GM23248 (cell line): ENCODE measurements at regions not wholly inside any gene's neighbourhood (a gene's known extent, or its start where the extent isn't known, plus 50 kb on each side); places are given as distances from the start of the nearest gene placed in this dataset.

Experiments
- EZH2 ChIP-seq: fragments of 200-600 bp; sonication (generic); IDR thresholded peaks from 2 replicates; pipeline ENCODE4 v1.6.1; 2018; ENCODE audit warnings: antibody characterized with exemption, mild to moderate bottlenecking; ENCODE audit not compliant: insufficient read depth, poor library complexity, severe bottlenecking
- EZH2phosphoT487 ChIP-seq: fragments of 200-600 bp; sonication (generic); IDR thresholded peaks from 2 replicates; pipeline ENCODE4 v1.6.1; 2018; ENCODE audit warnings: antibody characterized with exemption, moderate library complexity, mild to moderate bottlenecking, low read depth; ENCODE audit not compliant: insufficient read depth

DNA sequence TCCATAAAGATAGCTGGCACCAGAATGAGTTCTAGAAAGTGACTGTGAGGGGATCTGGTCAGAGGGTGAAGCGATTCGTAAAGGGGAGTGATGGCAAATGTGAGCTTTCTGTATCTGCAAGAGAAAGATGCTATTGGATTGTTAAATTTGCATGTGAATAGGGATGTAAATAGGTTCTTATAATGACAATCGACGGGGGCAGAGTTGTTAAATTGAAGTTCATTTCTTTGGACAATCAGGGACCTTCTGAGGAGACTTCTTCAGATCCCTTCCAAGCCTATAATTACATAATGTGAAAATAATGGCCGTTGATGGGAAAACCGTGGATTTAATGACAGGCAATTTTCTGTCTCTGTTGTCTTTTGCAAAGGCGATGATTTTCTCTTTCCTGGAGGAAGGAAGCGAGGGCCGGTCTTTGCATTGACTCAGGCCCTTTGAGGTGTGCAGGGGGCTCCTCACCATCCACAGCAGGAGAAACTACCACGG lies 52.2 kb upstream of the TMEM18 start:
- TF ChIP-seq EZH2 (no peak), EZH2phosphoT487 (no peak)
